Stimulated activated CD8-positive, alpha-beta memory T cell treated with anti-CD3 and anti-CD28 coated beads, Interleukin-2, amount 100 ng/mL, for 1 hour (primary cell): ENCODE measurements at regions not wholly inside any gene's neighbourhood (a gene's known extent, or its start where the extent isn't known, plus 50 kb on each side); places are given as distances from the start of the nearest gene placed in this dataset.
"Not testable (repeated sequence)": the region's sequence is repeated elsewhere in the genome, so short reads cannot be mapped to it uniquely, and the experiment has no call there.

Experiments
- DNase-seq, 2 donors: peaks; one replicate each; pipeline ENCODE4 v3.0.0-alpha.2; 2020; ENCODE audit warnings: low read depth in 2 of 2

DNA sequence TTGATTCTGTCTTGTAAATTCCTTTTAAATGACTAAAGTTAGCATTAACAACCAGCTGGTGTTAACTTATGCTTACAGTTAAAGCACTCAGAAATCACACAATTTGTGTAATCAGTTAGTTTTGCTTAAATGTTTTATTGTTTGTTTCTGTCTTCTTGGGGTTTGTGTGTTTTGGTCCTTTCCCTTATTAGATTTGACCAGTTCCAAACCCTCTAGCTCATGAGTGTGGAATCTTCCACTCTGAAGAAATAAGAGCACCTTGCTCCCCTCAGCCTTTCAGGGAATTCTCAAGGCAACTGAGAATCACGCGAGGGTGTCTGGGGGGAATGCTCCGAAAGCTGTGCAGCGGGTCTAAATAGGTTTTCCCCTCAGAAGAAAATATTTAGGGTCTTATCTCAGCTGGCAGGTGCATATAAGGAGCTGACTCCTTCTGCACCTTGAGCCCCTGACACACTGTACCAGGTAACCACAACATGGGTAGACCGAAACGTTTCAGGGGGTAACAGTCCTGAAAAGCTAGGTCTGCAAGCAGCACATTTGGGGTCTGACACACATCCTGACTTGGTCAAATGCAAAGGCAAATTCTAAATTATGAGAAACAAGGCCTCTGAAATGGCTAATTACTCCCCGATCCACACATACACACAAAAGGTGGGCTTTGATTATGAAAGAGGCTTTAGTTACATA, 188.1 kb upstream of the ETV3 start:
- no peak for DNase-seq

DNA sequence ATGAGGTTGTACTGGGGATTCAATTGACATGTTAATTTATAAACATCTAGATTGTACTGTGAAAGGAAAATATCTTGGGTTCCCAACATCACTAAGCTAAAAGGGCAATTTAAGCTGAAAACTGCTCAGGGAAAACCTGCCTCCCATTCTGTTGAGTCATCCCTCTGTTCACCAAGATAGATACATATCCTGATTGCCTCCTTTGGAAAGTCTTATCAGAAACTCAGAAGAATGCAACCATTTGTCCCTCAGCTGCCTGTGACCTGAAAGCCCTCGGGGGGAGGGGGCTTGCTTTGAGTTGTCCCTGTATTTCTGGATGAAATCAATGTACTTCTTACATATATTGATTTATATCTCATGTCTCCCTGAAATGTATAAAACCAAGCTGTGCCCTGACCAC, 187.0 kb upstream of the ETV3 start:
- DNase-seq, result no peak

DNA sequence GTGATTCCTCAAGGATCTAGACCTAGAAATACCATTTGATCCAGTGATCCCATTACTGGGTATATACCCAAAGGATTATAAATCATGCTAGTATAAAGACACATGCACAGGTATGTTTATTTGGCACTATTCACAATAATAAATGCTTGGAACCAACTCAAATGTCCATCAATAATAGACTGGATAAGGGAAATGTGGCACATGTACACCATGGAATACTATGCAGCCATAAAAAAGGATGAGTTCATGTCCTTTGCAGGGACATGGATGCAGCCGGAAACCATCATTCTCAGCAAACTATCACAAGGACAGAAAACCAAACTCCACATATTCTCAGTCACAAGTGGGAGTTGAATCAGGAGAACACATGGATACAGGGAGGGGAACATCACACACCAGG, 183.8 kb upstream of the ETV3 start:
- not testable (repeated sequence) for DNase-seq

DNA sequence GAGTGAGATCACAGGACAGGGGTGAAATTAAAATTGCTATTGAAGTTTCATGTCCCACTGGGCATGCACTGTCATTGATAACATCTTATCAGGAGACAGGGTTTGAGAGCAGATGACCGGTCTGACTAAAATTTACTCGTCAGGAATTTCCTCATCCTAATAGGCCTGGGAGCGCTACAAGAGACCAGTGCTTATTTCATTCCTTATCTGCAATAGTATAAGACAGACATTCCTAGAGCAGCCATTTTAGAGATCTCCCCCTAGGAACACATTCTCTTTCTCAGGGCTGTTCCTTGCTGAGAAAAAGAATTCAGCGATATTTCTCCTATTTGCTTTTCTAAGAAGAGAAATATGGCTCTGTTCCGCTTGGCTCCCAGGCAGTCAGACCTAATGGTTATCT, 181.4 kb upstream of the ETV3 start:
- DNase-seq, result no peak

DNA sequence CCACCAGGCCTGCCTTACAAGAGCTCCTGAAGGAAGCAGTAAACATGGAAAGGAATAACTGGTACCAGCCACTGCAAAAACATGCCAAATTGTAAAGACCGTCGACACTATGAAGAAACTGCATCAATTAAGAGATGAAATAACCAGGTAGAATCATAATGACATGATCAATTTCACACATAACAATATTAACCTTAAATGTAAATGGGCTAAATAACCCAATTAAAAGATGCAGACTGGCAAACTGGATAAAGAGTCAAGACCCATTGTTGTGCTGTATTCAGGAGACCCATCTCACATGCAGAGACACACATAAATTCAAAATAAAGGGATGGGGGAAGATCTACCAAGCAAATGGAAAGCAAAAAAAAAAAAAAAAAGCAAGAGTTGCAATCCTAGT, 179.0 kb upstream of the ETV3 start:
- DNase-seq, result not testable (repeated sequence)

DNA sequence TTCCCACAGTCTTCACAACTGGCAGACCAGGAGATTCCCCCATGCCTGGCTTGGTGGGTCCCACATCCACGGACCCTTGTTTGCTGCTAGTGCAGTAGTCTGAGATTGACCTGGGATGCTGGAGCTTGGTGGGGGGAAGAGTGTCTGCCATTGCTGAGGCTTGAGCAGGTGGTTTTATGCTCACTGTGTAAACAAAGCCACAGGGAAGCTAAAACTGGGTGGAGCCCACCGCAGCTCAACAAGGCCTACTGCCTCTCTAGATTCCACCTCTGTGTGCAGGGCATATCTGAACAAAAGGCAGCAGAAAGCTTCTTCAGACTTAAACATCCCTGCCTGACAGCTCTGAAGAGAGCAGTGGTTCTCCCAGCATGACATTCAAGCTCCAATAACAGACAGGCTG, 177.3 kb upstream of the ETV3 start:
- no peak for DNase-seq

DNA sequence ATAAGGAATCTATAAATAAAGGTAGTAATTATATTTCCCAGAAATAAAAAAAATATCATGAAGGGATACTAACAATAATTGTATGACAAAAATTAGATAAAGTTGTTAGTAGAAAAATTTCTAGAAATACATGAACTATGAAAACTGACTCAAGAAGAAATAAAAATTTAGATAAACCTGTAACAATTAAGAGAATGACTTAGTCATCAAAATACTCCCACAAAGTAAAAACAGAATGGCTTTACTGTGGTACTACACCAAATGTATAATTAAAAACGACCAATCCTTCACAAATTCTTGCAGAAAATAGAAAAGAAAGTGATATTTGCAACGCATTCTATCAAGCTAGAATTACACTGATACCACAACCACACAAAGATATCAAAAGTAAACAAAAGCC, 176.2 kb upstream of the ETV3 start:
- no peak for DNase-seq

DNA sequence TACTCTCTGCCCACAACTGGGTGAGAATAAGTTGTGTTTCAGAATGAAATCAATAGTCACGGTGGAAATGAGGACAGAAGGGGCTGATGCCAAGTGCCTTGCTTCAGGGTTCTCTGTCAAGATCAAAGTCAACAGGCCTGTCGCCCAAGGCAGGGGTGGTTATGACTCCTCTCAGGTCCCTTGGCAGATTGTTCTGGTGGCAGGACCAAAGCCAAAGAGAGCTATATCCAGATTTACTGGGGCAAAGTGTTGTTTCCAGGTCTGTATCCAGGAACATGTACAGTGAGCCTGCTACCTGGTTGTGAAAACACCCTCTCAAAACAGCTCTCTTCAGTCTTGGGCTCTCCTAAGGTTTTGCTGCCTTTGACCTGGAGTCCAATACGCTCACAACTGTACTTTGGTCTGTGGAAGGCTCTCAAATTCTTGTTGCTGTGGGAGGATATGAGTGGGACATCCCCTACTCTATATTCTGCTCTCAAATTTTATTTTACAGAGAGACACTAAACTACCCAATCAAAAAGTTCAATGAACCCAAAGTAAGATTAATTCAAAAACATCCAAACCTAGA, 175.1 kb upstream of the ETV3 start:
- DNase-seq, result no peak

DNA sequence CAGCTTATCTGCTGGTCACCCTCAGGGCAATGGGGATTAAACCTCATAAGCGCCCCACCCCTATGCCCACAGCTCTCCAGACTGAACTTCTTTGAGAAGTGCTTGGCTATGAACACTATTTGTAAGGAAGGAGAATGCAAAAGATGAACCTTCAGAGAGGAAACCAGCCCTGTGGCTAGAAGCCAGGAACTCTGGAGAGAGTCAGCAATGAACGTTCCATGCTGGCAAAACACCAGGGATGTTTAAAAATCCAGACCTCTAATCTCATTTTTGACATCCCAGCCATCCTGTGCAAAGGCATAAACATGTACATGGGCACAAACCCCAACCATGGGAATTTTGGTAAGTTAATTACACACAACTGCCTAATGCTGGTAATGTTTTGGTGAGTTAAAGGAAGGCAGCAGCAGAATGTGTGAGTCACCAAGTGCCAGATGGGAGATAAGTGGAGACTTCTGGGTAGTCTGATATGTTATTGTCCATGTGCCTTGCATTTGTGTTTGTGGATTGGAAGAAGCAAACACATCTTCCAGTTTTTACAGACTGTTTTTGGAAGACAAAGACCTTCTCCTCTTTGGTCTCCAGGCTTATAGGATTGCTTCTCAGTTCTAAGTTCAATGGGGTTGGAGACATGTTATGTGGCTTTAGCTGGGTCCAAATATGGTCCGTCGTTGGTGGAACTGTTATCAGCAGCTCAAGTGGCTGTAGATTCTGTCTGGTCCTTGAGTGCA, 174.1 kb upstream of the ETV3 start:
- no peak for DNase-seq

DNA sequence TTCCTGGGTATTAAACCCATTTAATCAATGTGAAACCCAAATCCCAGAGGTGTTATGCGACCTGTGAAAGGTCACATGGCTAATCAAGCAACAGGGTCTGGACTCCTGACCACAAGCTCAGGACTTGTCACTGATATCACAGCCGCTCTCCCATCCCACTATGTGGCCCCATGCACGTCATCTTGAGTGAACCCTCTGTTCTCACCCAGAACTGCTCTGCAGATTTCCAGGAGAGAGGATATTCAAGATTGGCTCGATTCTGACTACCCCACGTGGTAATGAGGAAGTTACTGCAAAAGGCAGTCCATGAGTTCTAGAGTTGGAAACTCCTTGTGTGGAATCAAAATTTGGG, 173.5 kb upstream of the ETV3 start:
- DNase-seq, result no peak

DNA sequence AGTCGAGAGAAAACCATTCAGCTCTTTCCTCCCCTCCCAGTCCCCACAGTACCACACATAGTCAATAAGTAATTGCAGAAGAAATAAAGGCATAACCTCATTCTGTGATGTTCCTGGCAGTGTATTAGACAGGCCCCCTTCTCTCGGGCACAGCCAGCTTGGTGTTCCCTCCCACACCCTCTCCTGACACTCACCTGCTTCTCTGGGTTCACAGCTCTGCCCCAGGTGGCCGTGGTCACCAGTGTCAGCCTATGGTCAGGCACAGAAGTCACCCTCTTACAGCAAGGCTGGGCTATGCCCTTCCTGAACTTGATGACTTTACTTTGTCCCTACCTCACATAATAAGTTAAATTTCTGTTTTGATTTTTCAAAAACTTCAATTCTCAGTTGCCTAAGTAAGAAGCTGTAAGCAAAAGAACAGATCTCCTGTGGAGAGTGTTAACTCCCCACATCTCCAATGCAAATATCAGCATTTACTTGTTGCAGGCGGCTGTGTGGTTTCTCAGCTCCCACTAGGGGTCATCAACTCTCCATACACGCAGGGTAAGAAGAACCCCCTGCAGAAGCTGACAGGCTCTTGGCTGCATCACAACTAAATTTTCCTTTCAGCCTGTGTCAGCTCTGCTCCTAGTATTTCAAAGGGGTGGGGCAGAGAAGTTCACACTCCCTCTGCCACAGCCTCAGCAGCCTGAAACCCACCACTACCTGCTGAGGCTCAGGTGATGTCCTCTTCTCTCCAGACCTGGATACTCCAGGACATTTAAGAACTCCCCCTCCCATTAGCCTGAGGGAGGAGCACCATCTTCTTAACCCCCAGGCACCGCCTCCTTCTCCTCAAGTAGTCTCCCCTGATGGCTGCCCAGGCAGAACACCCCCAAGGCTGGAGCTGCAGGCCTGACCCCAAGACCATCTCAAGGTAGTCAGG, 172.9 kb upstream of the ETV3 start:
- DNase-seq, result not testable (repeated sequence)

DNA sequence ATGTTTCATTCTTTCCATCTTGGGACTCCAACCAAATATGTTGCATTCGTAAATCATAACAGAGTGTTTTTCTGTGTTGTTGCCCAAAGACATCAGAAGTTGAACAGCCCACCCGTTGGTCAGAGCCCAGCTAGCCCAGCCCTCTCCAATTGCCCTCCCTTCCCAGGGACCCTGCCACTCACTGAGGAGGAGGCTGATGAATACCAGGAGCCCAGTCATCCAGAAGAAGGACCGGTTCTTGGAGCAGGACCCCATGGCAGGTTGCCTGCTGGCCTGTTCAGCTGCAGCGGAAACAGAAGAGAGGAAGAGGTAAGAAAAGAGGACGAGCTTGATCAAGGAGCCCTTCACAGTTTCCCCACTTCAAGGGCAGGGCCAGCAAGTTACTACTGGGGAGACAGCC, 172.2 kb upstream of the ETV3 start:
- no peak for DNase-seq

DNA sequence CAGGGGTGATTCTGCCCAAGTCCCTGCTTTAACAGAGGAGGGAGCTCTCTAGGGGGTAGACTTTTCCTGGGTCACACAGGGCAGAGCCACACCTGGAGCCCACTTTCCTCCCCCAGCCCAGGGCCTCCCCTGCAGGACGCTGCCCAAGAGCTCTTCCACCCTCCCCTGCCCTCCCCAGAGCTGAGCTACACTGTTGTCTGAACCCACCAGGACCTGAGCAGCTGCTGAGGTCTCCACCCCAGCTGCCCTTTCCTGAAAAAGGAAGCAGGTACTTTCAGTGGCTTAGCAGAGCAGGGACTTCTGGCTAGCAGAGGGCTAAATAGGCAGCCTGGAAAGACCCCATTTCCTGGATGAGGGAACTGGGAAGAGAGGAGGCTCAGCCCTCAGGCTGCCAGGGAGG, 169.3 kb upstream of the ETV3 start:
- no peak for DNase-seq

DNA sequence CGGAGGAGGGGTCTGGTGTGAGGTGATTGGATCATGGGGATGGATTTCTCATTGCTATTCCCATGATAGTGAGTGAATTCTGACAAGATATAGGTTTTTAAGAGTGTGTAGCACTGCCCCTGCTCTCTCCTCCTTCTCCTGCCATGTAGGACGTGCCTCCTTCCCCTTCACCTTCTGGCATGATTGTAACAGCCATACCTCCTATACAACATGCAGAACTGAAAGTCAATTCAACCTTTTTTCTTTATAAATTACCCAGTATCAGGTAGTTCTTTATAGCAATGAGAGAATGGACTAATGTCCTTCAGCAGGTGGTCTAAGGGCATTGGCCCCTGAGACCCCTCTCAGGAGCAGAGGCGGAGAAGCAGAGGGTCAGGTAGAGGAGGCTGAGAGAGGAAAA, 168.7 kb upstream of the ETV3 start:
- DNase-seq, result no peak

DNA sequence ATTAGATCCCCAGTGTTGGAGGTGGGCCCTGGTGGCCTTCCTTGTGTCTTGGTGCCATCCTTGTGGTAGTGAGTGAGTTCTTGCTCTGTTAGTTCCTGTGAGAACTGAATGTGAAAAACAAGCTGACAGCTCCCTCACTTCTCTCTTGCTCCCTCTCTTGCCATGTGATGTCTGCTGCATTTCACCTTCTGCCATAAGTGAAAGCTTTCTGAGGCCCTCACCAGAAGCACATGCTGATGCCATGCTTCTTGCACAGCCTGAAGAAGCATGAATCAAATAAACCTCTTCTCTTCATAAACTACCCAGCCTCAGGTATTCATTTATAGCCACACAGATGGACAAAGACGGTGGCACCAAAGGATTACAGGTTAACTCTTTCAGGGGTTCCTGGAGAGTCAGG, 166.1 kb upstream of the ETV3 start:
- DNase-seq, result no peak

DNA sequence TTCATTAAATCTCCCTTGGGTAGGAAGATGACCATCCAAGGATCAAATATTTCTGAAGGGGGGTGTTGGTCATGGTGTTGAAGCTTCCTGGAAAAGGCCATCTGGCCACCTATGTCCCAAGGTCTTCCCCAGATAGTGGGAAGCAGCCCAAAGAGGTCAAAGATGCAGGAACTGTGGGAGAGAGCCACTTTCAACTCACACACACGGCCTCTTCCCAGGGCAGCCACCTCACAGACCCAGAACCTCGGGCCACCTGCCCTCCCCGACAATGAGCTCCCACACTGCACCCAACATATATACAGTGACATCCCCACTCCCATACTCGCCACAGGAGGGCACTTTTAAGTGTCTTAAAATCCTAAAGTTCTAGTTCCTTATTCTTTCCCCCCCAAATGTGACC, 164.5 kb upstream of the ETV3 start:
- DNase-seq, result no peak

DNA sequence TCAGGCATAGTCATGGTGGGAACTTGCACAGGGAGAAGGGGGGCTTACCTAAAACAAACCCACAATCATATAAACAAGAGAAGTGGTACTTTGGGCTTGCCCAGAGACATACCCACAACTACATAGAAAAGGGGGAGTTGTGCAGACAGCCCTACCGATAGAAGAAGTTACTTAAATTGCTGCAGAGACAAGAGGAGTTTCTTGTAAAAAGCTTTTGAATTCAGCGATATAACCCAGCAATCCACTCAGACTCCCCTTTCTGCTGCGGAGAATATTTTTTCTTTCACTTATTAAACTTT, 164.0 kb upstream of the ETV3 start:
- no peak for DNase-seq

DNA sequence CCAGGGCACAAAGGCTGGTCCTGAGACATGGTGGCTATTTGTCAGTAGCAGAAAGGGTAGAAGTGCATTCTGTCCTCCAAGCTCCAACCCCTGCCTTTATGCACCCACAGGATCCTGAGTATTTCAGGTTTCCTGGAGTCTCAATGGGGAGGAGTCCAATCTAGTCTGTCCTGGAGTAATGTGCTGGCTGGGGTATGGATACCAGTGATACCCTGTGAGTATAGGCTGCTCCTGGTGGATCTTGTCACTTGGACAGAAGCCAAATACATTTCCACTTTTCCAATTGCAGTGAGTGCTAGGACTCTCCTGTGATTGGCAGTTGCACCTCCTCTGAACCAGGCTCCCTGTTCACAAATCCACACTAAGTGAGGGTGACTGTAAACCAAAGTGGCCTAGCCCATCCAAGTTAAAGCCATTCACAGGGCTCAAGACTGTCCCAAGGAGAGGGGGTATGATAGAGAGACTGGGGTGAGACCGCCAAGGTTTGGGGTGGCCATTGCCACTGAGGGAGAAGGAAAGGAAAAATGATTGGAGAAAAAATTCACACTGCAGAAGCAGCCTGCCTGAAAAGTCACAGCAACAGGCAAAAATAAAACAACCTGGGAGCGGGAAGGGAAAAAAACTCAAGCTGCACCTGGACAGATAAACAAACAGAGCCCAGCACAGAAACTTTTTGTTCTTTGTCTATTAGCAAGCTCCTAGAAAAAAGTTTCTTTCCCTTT, 163.4 kb upstream of the ETV3 start:
- DNase-seq, result no peak

DNA sequence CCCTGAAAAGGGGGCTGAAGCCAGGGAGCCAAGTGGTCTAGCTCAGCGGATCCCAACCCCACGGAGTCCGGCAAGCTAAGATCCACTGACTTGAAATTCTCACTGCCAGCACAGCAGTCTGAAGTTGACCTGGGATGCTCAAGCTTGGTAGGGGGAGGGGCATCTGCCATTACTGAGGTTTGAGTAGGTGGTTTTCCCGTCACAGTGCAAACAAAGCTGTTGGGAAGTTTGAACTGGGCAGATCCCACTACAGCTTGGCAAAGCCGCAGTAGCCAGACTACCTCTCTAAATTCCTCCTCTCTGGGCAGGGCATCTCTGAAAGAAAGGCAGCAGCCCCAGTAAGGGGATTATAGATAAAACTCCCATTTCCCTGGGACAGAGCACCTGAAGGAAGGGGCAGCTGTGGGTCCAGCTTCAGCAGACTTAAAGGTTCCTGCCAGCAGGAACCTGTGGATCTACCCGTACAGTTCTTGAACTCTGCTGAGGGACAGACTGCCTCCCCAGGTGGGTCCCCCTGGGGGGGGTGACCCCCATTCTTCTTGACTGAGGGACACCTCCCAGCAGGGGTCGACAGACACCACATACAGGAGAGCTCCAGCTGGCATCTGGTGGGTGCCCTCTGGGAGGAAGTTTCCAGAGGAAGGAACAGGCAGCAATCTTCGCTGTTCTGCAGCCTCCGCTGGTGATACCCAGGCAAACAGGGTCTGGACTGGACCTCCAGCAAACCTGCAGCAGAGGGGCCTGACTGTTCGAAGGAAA, 156.4 kb upstream of the ETV3 start:
- not testable (repeated sequence) for DNase-seq

DNA sequence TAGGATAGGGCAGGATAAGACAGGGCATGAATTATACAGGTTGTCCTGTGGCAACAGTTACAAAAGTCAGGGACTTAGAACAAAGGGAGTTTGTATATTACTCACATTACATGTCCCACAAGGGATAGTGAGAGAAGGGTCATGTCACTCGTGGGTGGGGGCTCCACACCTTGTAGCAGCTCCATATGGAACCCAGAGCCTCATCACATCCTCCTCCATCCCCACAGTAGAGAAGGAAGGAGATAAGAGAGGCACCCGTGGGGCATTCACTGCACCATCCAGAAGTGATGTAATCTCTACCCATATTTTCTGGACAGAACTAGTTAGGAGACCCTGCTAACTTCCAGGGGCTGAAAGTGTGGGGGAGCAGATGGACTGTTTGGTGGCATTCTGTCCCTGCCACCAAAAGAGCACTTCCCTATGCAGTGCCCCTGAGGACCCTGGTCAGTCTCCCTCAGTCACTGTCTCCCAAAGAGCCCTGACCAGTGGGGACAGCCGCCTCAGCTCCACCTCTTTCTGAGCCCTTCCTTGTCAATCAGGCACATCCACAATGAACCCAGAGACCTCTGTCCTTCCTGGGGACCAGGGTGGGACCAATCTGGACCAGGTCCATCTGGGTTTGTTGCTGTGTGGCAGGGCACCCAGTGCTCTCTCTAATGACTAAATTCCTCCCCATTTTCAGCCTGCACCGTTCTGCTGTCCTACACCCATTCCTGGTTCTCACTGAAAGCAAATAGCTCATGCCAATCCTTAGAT, 154.8 kb upstream of the ETV3 start:
- no peak for DNase-seq
